ENCODE measurements at regions not wholly inside any gene's neighbourhood (a gene's known extent, or its start where the extent isn't known, plus 50 kb on each side); places are given as distances from the start of the nearest gene placed in this dataset.
"Not testable (repeated sequence)": the region's sequence is repeated elsewhere in the genome, so short reads cannot be mapped to it uniquely, and the experiment has no call there.

DNA sequence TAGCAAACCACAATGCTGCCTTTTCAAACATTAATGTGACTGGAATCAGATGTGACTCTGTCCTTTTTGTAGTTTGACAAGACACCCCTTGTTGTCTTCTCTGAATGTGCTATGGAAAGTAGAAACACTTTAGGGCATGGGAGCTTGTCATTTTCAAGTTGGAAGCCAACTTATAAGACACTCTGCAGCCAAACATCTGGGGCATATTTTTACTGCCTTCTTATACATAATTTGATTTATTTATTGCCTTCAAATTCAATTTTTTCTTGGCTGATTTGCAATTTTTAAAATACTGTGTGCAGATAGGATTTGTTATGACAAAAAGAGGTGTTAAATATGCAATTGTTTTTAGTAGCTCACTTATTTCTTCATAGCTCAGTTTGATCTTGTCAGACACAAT lies 1002.0 kb upstream of the PCDH7 start:
- POLR2A ChIA-PET: no interaction called here
- Mint-ChIP-seq H3K27ac (no peak overlapping the region), H3K36me3 (no peaks in the 10 kb centered on the region), H3K9me3 (peaks cover 0 to 12% (median 3%) of the 10 kb centered on the region in 9 donors), H3K27me3 (no peaks in the 10 kb centered on the region), H3K4me1 (no peaks in the 10 kb centered on the region), H3K4me3 (no peak overlapping the region)
- no peak for DNase-seq
- ATAC-seq: no peak

- Mint-ChIP-seq H3K36me3 (no peaks in the 10 kb centered on the region), H3K27me3 (no peaks in the 10 kb centered on the region), H3K4me3 (no peak overlapping the region), H3K9me3 (peaks cover 0 to 10% (median 6%) of the 10 kb centered on the region in 9 donors), H3K27ac (no peak overlapping the region), H3K4me1 (no peaks in the 10 kb centered on the region)
- POLR2A ChIA-PET: no interaction called here
- no peak for ATAC-seq
- DNase-seq: no peak
These were observed 997.9 kb upstream of the PCDH7 start for GRCh38 chr4:29722253-29722652.

GRCh38 chr4:29726938-29727337 lies 993.2 kb upstream of the PCDH7 start:
- no peak for DNase-seq
- H3K36me3 Mint-ChIP-seq: no peaks in the 10 kb centered on the region
- POLR2A ChIA-PET: no interaction called here
- H3K4me1 Mint-ChIP-seq: no peaks in the 10 kb centered on the region
- H3K27ac Mint-ChIP-seq: no peak overlapping the region
- no peak overlapping the region for H3K4me3 Mint-ChIP-seq
- no peaks in the 10 kb centered on the region for H3K27me3 Mint-ChIP-seq
- H3K9me3 Mint-ChIP-seq: peaks cover 0 to 15% (median 5%) of the 10 kb centered on the region in 9 donors
- no peak for ATAC-seq

DNA sequence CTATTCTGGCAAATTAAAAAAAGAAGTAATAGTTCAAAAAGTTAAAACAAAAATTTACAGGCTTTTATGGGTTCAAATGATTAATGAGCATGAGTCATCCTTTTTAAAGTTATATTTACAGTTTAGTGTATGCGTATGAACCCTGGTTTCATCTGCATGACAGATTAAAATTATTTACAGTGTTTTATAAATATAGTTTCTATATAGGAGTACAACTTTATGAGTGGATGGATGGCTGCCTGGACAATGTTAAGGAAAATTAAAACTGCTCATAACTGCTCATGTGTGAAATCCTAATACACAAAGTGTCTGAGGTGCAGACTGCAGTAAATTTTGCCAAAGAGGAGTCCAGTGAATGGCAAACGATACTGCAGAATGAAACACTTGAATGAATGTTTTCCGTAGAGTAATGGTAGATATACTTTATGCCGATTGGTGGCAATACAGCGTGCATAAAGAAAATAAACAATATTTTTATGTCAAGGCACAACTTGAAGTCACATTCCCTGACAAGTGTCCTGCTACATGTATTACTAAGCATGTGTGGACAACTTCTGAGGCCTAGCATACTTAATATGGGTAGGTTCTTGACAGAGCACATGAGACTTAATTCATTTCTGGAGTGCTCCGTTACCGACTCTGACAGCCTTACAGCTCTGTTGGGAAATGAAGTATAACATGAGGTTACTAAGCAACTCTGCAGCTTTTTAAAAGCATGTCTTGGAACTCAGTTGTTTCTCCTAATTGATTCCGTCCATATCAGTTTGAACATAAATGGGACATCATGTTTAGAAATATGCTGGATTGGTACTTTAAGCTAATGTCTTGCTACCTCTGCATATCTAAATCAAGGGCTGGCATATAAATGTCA lies 985.6 kb upstream of the PCDH7 start:
- Mint-ChIP-seq H3K27me3 (no peaks in the 10 kb centered on the region), H3K4me1 (no peaks in the 10 kb centered on the region), H3K9me3 (peaks cover 0 to 19% (median 9%) of the 10 kb centered on the region in 9 donors), H3K27ac (no peak overlapping the region), H3K36me3 (no peaks in the 10 kb centered on the region), H3K4me3 (no peak overlapping the region)
- POLR2A ChIA-PET: no interaction called here
- ATAC-seq (no peak), DNase-seq (no peak)

GRCh38 chr4:29756966-29757365 lies 963.2 kb upstream of the PCDH7 start:
- no peaks in the 10 kb centered on the region for H3K36me3 Mint-ChIP-seq
- H3K4me1 Mint-ChIP-seq: no peaks in the 10 kb centered on the region
- peaks cover 0 to 17% (median 8%) of the 10 kb centered on the region in 9 donors for H3K9me3 Mint-ChIP-seq
- DNase-seq (no peak), ATAC-seq (no peak)
- POLR2A ChIA-PET: no interaction called here
- no peak overlapping the region for H3K4me3 Mint-ChIP-seq
- H3K27me3 Mint-ChIP-seq: no peaks in the 10 kb centered on the region
- no peak overlapping the region for H3K27ac Mint-ChIP-seq

DNA sequence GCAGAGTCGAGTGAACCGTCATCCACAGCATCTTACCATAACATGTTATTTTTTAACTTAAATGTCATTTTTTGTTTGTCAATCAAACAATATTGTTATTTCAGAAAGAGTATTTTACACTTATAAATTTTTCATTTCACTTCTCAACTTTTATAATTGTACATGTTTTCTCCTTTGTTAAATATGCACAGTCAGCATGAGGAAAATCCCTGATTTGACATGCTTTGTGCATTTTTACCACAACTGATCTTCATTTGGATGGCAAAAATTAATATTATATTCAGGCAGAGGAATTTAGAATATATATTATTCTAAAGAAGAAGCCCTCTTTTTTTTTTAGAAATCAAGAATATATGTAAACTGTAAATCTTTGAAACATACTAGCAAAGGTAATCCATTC lies 958.0 kb upstream of the PCDH7 start:
- H3K9me3 Mint-ChIP-seq: peaks cover 0 to 26% (median 8%) of the 10 kb centered on the region in 9 donors
- no peak overlapping the region for H3K27ac Mint-ChIP-seq
- H3K36me3 Mint-ChIP-seq: no peaks in the 10 kb centered on the region
- no peak overlapping the region for H3K4me3 Mint-ChIP-seq
- no peak for DNase-seq
- H3K27me3 Mint-ChIP-seq: no peaks in the 10 kb centered on the region
- no peak for ATAC-seq
- POLR2A ChIA-PET: no interaction called here
- no peaks in the 10 kb centered on the region for H3K4me1 Mint-ChIP-seq

DNA sequence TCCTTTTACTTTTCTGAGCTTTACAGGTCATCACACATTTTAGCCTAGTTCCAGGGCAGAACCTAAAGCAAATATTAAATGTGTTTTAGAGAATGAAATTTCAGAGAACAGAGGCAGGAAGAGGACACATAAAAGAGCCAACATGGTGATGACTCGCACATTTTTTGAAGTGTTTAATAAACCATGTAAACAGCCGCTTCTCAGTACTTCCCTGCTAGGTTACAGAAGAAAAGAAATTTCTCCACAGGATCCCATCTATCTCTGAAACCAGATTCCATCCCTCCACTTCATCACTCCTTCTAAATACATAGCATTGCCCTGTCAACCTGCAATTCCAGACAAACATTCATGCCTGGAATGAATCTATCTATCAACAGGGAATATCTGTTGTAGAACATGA lies 949.5 kb upstream of the PCDH7 start:
- no peak for ATAC-seq
- no peaks in the 10 kb centered on the region for H3K27me3 Mint-ChIP-seq
- H3K4me3 Mint-ChIP-seq: no peak overlapping the region
- H3K4me1 Mint-ChIP-seq: no peaks in the 10 kb centered on the region
- no peak overlapping the region for H3K27ac Mint-ChIP-seq
- DNase-seq: no peak
- POLR2A ChIA-PET: no interaction called here
- H3K36me3 Mint-ChIP-seq: no peaks in the 10 kb centered on the region
- peaks cover 8 to 37% (median 20%) of the 10 kb centered on the region in 9 donors for H3K9me3 Mint-ChIP-seq

DNA sequence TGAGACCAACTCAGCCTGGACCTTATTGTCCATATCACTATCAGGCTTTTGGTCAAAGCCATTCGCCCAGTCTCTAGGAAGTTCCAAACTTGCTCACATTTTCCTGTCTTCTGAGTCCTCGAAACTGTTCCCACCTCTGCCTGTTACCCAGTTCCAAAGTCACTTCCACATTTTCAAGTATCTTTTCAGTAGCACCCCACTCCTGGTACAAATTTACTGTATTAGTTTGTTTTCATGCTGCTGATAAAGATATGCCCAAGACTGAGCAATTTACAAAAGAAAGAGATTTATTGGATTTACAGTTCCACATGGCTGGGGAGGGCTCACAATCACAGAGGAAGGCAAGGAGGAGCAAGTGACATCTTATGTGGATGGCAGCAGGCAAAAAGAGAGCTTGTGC lies 932.0 kb upstream of the PCDH7 start:
- DNase-seq, H3K4me3 Mint-ChIP-seq, ATAC-seq, POLR2A ChIA-PET, H3K4me1 Mint-ChIP-seq, H3K27me3 Mint-ChIP-seq: not testable (repeated sequence)
- H3K36me3 Mint-ChIP-seq: peaks cover 0 to 12% (median 0%) of the 10 kb centered on the region in 3 donors
- peak overlapping the region in 1 of 10 donors; percentile 83 for H3K27ac Mint-ChIP-seq
- peaks cover 0 to 43% (median 21%) of the 10 kb centered on the region in 9 donors for H3K9me3 Mint-ChIP-seq

- DNase-seq (no peak), ATAC-seq (no peak)
- Mint-ChIP-seq H3K9me3 (peaks cover 0 to 31% (median 6%) of the 10 kb centered on the region in 9 donors), H3K4me1 (no peaks in the 10 kb centered on the region), H3K27ac (no peak overlapping the region), H3K4me3 (no peak overlapping the region), H3K27me3 (no peaks in the 10 kb centered on the region), H3K36me3 (peaks cover 0 to 4% (median 0%) of the 10 kb centered on the region in 3 donors)
- POLR2A ChIA-PET: no interaction called here
These were observed 914.9 kb upstream of the PCDH7 start for GRCh38 chr4:29805245-29805644.

DNA sequence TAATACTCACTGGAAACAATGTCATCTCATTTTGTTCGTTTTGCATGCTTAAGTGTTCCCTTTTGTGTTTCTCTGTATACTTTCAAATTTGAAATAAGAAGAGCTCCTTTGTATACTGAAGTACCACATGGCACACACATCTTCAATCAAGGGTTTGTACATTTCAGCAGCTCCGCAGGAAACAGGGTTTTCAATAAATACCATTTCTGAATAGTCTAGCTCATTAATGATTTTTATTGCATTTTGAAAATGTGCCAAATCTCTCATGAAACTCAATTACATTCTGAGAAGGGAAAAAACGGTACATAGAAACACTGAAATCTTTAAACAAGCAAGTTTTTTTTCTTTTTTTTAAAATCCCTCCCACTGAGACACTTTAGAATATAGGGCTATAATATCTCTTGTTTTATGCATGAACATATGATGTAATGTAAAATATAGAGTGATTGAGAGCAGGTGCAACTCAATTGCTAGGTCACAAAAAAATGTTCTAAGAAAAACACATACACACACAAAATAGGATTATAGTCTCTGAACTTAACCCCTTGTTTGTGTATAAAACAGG lies 914.2 kb upstream of the PCDH7 start:
- Mint-ChIP-seq H3K27ac (no peak overlapping the region), H3K4me1 (no peaks in the 10 kb centered on the region), H3K36me3 (peaks cover 0 to 4% (median 0%) of the 10 kb centered on the region in 3 donors), H3K4me3 (no peak overlapping the region), H3K27me3 (no peaks in the 10 kb centered on the region), H3K9me3 (peaks cover 4 to 32% (median 9%) of the 10 kb centered on the region in 9 donors)
- no peak for DNase-seq
- POLR2A ChIA-PET: no interaction called here
- ATAC-seq: no peak

- Mint-ChIP-seq H3K36me3 (no peaks in the 10 kb centered on the region), H3K4me3 (no peak overlapping the region), H3K9me3 (peaks cover 0 to 42% (median 9%) of the 10 kb centered on the region in 9 donors), H3K27ac (no peak overlapping the region), H3K27me3 (peaks cover 0 to 2% (median 0%) of the 10 kb centered on the region in 5 donors), H3K4me1 (no peaks in the 10 kb centered on the region)
- DNase-seq: no peak
- POLR2A ChIA-PET: no interaction called here
- ATAC-seq: no peak
These were observed 902.2 kb upstream of the PCDH7 start for GRCh38 chr4:29817961-29818360.

- H3K9me3 Mint-ChIP-seq: peaks cover 2 to 27% (median 16%) of the 10 kb centered on the region in 9 donors
These were observed 891.1 kb upstream of the PCDH7 start for GRCh38 chr4:29829067-29829466.

GRCh38 chr4:29852537-29852936 lies 867.6 kb upstream of the PCDH7 start:
- peaks cover 0 to 1% (median 0%) of the 10 kb centered on the region in 3 donors for H3K36me3 Mint-ChIP-seq
- H3K27me3 Mint-ChIP-seq: no peaks in the 10 kb centered on the region
- no peak overlapping the region for H3K27ac Mint-ChIP-seq
- POLR2A ChIA-PET: no interaction called here
- no peak overlapping the region for H3K4me3 Mint-ChIP-seq
- DNase-seq: no peak
- peaks cover 7 to 25% (median 16%) of the 10 kb centered on the region in 9 donors for H3K9me3 Mint-ChIP-seq
- no peaks in the 10 kb centered on the region for H3K4me1 Mint-ChIP-seq
- no peak for ATAC-seq

More at GRCh38 chr4:29829067-29829466, 891.1 kb upstream of the PCDH7 start:
- ATAC-seq: no peak
- no peaks in the 10 kb centered on the region for H3K4me1 Mint-ChIP-seq
- no peaks in the 10 kb centered on the region for H3K36me3 Mint-ChIP-seq
- H3K27me3 Mint-ChIP-seq: no peaks in the 10 kb centered on the region
- POLR2A ChIA-PET: no interaction called here
- H3K27ac Mint-ChIP-seq: no peak overlapping the region
- no peak for DNase-seq
- H3K4me3 Mint-ChIP-seq: no peak overlapping the region
